ENCODE measurements at regions not wholly inside any gene's neighbourhood (a gene's known extent, or its start where the extent isn't known, plus 50 kb on each side); places are given as distances from the start of the nearest gene placed in this dataset.

DNA sequence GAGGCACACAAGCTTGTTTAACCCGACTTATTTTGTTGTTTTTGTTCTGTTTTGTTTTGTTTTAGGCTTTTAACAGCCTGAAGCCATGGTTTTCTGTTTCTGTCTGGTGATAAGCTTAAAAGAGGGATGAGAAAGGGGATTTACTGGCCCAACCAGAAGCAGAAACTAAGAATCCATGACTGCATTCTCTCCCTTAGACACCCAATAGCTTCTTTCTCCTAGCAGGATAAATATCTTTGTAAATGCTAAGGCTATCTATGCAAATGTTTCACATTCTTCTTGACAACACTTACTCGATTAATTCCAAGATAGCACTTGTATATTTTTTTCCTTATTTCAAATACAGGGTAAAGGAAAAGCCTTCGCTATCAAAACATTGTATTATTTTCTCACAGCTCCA is 53.7 kb upstream of the SMAD1 start:
- no peak for DNase-seq (ENCODE audit: low read depth)

GRCh38 chr4:145427221-145427620 is 54.4 kb upstream of the SMAD1 start:
- DNase-seq (ENCODE audit: low read depth): no peak

GRCh38 chr4:145423017-145423708 is 58.5 kb upstream of the SMAD1 start:
- DNase-seq (ENCODE audit: low read depth): no peak

GRCh38 chr4:145420595-145421214 is 60.9 kb upstream of the SMAD1 start:
- no peak for DNase-seq (ENCODE audit: low read depth)

DNA sequence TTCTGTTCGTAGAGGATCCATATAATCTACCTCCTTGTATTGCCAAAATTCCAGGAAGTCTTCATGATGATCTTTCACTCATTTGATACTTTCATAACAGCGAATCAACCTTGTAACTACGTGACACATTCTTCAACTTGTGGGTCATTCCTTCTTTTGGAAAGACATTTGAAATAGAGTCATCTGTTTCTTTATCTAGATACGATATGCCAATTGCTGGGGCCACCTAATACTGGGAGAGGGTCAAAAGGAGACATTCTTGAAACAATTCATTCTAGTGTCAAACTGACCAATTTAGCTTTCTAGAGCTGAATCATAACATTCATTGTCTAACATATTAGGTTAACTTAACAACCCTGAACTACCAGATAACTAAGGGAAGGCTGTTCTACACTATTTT is 62.9 kb upstream of the SMAD1 start:
- no peak for DNase-seq (ENCODE audit: low read depth)

DNA sequence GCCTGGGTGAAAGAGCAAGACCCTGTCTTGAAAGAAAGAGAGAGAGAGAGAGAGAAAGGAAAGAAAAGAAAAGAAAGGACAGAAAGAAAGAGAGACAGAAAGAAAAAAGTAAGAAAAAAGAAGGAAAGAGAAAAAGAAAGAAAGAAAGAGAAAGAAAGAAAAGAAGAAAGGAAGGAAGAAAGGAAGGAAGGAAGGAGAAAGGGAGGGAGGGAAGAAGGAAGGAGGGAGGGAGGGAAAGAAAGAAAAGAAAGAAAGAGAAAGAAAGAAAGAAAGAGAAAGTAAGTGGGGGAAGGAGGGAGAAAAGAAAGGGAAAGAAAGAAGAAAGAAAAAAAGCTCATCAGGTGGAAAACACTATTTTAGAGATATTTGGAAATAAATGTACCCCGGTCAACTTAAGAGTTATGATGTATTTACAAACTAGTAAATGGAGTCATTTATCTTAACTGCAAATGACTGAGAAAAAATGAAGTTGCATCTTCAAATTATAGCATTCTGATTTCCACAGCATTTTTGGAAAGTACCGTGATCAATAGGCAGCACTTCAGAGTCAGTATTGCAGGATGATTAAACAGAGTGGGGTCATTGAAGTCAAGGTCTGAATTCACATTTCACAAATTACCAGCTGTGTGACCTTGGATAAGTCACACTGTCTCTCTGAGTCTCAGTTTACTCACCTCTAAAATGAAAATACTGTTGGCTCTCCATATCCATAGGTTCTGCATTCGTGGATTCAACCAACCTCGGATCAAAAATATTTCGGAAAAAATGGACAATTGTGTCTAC is 64.1 kb upstream of the SMAD1 start:
- no peak for DNase-seq (ENCODE audit: low read depth)

- no peak for DNase-seq (ENCODE audit: low read depth)
Observed at GRCh38 chr4:145414841-145415240, 66.8 kb upstream of the SMAD1 start.

GRCh38 chr4:145414226-145414625 is 67.4 kb upstream of the SMAD1 start:
- DNase-seq (ENCODE audit: low read depth): no peak

DNA sequence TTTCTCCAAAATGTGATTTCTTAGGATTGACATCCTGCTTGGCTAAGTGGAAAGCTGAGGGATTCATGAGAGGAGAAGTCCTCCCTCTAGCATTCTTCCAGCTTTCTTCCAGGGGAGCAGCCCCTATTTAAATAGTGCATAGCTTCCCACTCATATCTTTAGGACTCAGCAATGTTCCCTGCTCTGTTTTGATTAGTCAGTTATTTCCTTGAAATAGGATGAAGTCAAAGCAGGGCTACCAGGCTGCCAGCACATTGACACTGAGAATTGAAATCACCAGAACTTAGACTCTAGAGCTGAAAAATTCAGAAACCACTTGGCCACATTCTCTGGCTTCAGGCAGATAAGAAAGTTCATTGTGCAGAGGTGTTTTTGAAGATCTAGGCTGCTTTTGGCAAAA is 74.7 kb upstream of the SMAD1 start:
- no peak for DNase-seq (ENCODE audit: low read depth)

DNA sequence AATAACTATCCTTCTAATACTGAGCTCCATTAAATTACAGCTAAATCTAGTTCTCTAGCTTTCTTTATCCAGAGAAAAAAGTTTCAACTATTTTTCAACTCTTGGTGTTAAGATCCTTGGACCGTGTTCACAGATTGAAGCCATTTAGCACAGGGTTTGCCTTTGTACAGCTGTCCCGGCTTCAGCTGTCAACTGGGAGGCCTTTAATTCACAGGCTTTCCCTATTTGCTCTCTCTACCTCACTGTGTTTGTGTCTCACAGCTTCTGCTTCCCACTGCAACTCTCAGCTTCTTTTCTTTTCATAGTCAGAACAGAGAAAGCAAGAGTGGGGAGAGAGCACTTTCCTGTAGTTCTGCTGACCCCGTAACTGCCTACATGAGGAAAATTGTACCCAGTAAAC is 76.9 kb upstream of the SMAD1 start:
- DNase-seq (ENCODE audit: low read depth): no peak

- DNase-seq (ENCODE audit: low read depth): no peak
Observed at GRCh38 chr4:145396581-145396980, 85.1 kb upstream of the SMAD1 start.

DNA sequence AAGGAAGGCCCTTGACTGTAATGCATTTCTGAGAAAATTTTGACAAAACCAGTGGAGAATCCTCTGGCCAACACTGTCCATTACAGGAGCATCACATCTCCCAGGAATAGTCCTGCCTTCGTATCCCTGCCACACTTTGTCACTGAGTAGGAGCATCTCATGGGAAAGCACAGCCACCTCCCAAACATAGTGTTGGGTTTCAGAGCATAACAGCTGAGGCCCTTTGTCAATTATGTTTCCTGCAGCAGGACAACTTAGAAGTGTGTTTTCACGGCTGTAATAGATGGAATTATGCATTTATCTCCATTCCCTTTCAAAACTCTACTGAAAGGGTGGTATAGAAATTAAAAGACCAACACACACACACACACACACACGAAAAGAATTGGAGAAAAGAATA is 91.1 kb upstream of the SMAD1 start:
- DNase-seq (ENCODE audit: low read depth): no peak

DNA sequence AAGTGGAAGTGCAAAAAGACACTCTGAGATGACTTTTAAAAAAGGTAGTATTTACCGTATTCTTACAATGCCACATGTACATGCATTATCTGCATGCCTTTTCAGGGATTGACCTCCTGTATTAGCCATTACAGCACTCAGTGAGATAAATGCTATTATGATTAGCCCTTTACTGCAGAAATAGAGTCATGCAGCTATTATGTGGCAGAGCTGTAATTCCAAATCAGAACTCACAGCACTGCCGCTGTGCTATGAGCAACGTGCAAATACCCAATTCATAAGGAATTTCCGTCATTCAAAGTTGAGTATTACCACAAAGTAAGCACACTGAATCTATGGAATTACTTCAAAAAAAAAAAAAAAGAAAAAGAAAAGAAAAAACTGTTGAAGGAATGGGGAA is 92.1 kb upstream of the SMAD1 start:
- DNase-seq (ENCODE audit: low read depth): no peak

DNA sequence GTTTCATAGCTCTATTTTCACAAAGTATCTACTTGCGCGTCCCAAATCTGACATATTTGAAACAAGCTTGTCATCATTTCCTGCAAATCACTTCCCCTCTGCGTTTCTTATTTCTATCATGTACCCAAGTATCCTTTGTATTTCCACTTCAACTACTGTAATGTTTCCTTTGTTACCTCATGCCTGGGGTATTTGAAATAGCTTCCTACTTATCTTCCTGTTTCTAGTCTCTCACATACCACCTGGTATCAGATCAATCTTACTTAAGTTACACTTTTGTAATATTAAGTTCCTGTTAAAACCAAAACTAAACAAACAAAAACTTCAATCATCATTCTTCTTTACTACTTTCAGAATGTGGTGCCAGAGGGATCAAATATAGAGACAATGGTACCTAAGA is 93.6 kb upstream of the SMAD1 start:
- peak; percentile 4 for DNase-seq (ENCODE audit: low read depth)

DNA sequence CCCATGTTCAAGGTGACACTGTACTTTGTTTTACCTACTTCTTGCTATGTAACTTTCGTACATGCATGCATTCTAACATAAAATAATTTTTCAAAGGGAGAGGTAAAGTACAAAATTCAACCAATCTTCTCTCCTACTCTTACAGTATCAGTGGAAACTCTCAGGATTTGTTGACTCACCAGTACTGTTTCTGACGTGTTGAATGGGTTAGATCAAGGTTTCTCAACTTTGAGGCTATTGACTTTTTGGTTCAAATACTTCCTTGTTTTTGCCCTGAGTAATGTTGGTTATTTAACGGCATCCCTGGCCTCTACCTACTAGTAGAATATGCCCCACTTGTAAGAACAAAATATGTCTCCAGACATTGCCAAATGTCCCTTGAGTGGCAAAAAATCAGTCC is 94.6 kb upstream of the SMAD1 start:
- no peak for DNase-seq (ENCODE audit: low read depth)

DNA sequence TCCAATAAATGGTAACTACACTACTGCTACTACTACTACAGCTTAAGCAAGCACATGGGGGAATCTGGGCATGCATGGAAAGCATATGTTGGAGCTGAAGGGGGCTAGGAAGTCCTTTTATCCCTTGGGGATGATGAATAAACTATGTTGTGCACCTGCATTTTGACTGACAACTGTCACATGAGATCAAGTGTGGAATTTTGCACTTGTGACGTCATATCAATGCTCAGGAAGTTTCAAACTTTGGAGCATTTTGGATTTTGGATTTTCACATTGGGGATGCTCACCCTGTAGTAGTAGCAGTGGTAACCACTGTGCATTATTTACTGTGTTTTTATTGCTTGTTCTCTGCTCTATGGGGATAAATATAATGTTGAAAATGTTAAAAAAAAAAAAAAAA is 100.5 kb upstream of the SMAD1 start:
- no peak for DNase-seq (ENCODE audit: low read depth)

DNA sequence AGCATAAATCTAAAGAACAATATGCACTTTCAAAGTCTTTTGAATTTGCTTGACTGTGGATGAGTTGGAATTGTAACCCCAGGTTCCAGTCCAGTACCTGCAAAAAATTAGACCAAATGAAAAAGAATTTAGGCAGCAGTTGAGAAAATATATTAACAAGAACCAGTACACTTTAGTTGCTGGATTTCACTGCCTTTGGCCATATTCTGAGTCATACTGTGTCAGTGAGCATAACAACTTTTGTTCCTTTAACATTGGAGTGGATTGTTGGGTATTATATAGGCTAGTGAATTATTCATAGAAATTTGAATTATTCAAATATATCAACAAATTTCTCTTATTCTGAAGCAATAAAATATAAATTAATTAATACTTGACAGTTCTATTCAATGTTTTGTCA is 101.5 kb upstream of the SMAD1 start:
- DNase-seq (ENCODE audit: low read depth): no peak

- DNase-seq (ENCODE audit: low read depth): no peak
Observed at GRCh38 chr4:145375416-145375815, 106.2 kb upstream of the SMAD1 start.

DNA sequence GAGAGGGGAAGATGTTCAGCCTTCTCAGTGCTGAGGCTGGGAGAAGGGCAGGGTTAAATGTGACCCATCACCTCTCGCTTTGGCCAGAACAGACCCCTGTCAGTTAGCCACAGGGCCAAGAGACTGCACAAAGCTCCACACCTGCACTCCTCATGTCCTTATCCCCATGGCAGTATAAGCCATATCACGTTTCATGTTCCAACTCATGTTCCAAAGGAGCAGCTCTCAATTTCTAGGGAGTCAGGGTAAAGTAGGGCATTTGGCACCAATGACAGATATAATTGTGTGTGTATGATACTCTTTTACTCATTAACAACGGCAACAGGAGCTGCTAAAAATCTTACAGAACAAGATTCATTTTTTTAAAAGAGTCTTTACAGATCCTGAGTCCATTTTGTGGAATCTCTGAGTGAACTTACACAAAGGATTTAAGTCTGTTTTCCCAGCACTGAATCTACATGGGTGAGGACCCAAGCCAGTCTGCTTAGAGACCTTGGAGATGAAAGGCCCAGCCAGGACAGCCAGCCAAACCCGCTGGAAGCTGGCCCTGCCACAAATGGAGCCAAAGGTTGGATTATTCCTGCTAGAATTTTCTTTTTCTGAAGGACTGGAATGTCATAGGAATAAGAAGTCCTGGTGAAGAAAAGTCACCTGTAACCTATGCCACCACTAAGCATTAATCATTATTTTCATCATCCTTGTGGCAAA is 129.1 kb upstream of the SMAD1 start:
- no peak for DNase-seq (ENCODE audit: low read depth)

- no peak for DNase-seq (ENCODE audit: low read depth)
Observed at GRCh38 chr4:145351922-145352321, 129.7 kb upstream of the SMAD1 start.

DNA sequence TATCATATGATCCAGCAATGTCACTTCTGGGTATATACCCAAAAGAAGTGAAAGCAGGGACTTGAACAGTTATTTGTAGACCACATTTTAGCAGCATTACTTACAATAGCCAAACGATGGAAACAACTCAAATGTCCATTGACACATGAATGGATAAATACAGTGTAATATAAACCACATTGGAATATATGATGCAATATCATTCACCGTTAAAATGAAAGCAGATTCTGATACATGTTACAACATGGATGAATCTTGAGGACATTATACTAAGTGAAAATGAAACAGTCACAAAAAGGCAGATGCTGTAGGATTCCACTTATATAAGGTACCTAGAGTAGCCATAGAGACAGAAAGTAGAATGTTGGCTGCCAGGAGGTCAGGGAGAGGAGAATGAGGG is 130.5 kb upstream of the SMAD1 start:
- no peak for DNase-seq (ENCODE audit: low read depth)

DNA sequence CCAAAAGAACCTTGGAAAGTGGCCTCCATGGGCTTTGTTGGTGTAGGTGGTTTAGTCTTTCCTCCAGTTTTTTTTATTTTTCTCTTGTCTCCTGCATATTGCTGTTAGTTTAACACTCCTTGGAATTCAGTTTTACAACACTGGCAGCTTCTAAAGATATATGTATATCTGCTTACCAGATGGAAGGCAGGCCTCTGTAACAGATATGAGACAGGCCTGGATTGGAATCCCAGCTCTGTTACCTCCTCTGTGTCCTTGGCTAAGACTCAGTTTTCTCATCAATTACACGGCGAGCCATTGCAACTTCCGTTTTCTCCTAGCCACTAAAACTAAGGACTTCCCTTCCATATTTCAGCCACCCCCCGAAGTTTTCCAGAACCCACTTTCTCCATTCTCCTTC is 133.4 kb upstream of the SMAD1 start:
- no peak for DNase-seq (ENCODE audit: low read depth)

- peak; percentile 43 for DNase-seq (ENCODE audit: low read depth)
Observed at GRCh38 chr4:145347684-145348083, 134.0 kb upstream of the SMAD1 start.

Data from iris pigment epithelial cell (primary cell).